ENCODE measurements at regions not wholly inside any gene's neighbourhood (a gene's known extent, or its start where the extent isn't known, plus 50 kb on each side); places are given as distances from the start of the nearest gene placed in this dataset.

DNA sequence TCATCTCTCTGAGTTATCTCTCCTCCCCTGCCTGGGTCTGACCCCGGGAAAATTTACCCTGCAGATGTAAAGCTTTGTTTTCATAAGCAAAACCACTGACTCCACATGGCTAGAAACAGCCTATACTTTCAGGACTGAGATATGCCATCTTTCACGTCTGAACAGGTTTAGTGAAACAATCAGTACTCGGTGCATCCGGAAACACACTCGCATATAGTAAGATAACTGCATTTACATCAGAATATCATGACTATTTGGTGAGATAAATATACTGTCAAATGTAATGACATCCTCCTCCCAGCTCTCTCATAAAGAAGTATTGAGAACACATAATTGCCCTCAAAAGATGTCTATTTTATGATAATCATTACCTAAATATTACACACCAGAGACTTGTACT lies 172.8 kb downstream of the EFNB2 start:
- TF ChIP-seq, protein P1, sequence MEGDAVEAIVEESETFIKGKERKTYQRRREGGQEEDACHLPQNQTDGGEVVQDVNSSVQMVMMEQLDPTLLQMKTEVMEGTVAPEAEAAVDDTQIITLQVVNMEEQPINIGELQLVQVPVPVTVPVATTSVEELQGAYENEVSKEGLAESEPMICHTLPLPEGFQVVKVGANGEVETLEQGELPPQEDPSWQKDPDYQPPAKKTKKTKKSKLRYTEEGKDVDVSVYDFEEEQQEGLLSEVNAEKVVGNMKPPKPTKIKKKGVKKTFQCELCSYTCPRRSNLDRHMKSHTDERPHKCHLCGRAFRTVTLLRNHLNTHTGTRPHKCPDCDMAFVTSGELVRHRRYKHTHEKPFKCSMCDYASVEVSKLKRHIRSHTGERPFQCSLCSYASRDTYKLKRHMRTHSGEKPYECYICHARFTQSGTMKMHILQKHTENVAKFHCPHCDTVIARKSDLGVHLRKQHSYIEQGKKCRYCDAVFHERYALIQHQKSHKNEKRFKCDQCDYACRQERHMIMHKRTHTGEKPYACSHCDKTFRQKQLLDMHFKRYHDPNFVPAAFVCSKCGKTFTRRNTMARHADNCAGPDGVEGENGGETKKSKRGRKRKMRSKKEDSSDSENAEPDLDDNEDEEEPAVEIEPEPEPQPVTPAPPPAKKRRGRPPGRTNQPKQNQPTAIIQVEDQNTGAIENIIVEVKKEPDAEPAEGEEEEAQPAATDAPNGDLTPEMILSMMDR (conservative IDR thresholded peaks at IDR 0.05; ENCODE audit: low read length) = no peak
- no peak for TF ChIP-seq EZH2phosphoT487 (IDR thresholded peaks at IDR 0.05; ENCODE audit: borderline replicate concordance, low read depth, low read length)

Measured in OCI-LY7 (cell line).